Gastrocnemius medialis (tissue), 4 donors: ENCODE measurements at regions not wholly inside any gene's neighbourhood (a gene's known extent, or its start where the extent isn't known, plus 50 kb on each side); places are given as distances from the start of the nearest gene placed in this dataset.

ENCODE experiments used
- CTCF ChIP-seq, 5 experiments: fragments of 450-650 bp in 3 of 5; fragments of 200-600 bp in 2 of 5; sonication (generic) in 2 of 5; IDR thresholded peaks in 4 of 5; conservative IDR thresholded peaks in 1 of 5; 1 replicate in 4 of 5; 2 replicates in 1 of 5; pipeline ENCODE4 v1.5.1; 2016 to 2019; ENCODE audit warnings: antibody characterized with exemption in 5 of 5, mild to moderate bottlenecking in 3 of 5, moderate library complexity in 3 of 5
- POLR2A ChIP-seq, 2 donors: fragments of 450-650 bp; IDR thresholded peaks; one replicate each; pipeline ENCODE4 v1.6.1; 2017; ENCODE audit warnings: antibody characterized with exemption in 2 of 2, mild to moderate bottlenecking in 2 of 2, moderate library complexity in 2 of 2

- no peak for TF ChIP-seq CTCF (IDR thresholded peaks at IDR 0.05 in 4 of 5, conservative IDR thresholded peaks at IDR 0.05 in 1 of 5)
- TF ChIP-seq POLR2A (IDR thresholded peaks at IDR 0.05) = no peak
Observed at GRCh38 chr5:174999581-174999980, 275.2 kb downstream of the MSX2 start.
